GM10266 (cell line): ENCODE measurements at regions not wholly inside any gene's neighbourhood (a gene's known extent, or its start where the extent isn't known, plus 50 kb on each side); places are given as distances from the start of the nearest gene placed in this dataset.
"Not testable (repeated sequence)": the region's sequence is repeated elsewhere in the genome, so short reads cannot be mapped to it uniquely, and the experiment has no call there.

Source experiments
- DNase-seq: peaks from one replicate; pipeline ENCODE4 v3.0.0; 2012; ENCODE audit errors: extremely low spot score
- TF ChIP-seq, protein P1 (sequence below): IDR thresholded peaks from 2 replicates; pipeline ENCODE4 v1.5.1; 2012; ENCODE audit warnings: mild to moderate bottlenecking, low read depth; ENCODE audit not compliant: control insufficient read depth, insufficient read depth; ENCODE audit errors: missing control alignments

DNA sequence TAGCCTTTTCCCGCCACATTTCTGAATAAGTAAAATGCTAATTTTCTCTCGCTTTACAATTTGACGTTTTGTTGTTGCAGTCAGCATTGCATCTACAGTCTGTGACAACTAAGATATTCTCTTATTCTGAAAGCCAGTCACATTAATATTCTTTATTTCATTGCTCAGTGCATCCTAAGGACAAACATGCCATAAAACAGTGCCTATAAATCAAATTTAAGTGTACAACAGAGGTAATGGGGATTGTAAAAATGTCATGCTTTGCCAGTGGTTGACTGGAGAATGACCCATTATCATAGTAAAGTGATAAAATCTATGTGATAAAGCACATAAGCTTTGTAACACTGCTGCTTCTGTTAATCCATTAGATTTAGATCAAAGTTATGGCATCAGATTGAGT is 1850.0 kb upstream of the ACO1 start:
- TF ChIP-seq, protein P1, sequence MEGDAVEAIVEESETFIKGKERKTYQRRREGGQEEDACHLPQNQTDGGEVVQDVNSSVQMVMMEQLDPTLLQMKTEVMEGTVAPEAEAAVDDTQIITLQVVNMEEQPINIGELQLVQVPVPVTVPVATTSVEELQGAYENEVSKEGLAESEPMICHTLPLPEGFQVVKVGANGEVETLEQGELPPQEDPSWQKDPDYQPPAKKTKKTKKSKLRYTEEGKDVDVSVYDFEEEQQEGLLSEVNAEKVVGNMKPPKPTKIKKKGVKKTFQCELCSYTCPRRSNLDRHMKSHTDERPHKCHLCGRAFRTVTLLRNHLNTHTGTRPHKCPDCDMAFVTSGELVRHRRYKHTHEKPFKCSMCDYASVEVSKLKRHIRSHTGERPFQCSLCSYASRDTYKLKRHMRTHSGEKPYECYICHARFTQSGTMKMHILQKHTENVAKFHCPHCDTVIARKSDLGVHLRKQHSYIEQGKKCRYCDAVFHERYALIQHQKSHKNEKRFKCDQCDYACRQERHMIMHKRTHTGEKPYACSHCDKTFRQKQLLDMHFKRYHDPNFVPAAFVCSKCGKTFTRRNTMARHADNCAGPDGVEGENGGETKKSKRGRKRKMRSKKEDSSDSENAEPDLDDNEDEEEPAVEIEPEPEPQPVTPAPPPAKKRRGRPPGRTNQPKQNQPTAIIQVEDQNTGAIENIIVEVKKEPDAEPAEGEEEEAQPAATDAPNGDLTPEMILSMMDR = no peak
- DNase-seq = no peak

DNA sequence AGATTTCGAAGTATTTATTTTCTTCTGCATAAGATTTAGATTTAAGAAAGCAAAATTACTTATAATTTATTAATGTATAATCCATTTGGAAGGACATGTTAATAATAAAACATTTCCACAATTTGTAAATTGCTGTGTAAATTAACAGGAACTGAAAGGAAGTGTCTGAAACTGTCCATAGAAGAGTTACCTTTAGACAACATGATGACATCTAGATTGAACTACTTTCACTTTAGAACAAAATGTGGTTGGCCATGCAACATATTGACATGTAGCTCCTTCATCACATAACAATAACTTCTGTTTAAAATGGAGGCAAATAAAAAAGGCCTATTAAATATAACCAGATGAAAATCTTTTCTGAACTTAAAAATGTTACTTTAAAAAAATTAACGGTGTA is 1849.5 kb upstream of the ACO1 start:
- TF ChIP-seq, protein P1 = no peak
- no peak for DNase-seq

DNA sequence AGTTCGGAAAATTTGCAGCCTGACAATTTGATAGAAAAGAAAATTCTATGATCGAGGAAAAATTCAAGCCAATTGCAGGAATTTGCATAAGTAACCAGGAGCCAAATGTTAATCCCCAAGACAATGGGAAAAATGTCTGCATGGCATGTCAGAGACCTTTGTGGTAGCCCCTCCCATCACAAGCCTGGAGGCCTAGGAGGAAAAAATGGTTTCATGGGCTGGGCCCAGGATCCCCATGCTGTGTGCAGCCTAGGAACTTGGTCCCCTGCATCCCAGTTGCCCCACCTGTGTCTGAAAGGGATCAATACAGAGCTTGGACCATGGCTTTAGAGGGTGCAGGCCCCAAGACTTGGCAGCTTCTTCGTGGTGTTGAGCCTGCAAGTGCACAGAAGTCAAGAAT is 1847.9 kb upstream of the ACO1 start:
- no peak for DNase-seq
- TF ChIP-seq, protein P1 = no peak

DNA sequence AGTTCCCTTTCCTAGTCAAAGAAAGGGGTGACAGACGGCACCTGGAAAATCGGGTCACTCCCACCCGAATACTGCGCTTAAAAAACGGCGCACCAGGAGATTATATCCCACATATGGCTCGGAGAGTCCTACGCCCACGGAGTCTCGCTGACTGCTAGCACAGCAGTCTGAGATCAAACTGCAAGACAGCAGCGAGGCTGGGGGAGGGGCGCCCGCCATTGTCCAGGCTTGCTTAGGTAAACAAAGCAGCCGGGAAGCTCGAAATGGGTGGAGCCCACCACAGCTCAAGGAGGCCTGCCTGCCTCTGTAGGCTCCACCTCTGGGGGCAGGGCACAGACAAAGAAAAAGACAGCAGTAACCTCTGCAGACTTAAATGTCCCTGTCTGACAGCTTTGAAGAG is 1844.7 kb upstream of the ACO1 start:
- DNase-seq = not testable (repeated sequence)

DNA sequence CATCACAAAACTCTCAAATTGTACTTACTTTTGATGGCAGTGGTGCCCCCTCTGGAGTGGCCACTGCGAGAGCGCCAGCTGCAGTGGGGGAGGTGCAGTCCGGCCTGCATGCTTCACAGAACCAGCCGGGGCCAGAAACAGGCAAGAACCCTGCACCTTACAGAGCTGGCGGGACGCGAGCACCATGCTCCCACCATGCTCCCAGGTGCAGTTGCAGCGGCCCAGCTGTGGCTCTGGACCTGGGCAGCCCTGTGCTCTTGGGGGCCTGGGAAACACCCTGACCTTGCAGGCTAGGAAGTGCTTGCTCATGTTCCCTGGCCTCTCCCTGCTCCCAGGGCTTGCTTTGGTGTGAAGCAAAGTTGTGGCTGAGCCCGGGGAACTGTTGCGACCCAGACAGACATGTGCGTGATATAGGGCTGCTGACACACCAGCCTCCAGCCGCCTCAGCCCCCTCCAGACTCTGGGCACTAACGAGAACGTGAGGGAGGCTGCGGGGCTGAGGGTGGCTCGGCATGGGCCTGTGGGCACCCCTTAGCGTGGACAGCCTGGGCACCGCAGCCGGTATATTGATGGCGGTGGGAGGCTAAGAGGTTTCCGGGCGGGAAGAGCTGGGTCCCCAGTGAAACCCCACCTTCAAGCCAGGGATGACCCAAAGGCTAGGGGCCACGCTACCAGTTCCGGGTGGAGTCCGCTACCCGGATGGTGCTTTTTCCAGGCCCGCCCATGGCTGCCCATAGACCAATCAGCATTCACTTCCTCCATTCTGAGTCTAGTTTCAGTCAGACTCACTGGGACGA is 1809.9 kb upstream of the ACO1 start:
- TF ChIP-seq, protein P1 = no peak
- no peak for DNase-seq

DNA sequence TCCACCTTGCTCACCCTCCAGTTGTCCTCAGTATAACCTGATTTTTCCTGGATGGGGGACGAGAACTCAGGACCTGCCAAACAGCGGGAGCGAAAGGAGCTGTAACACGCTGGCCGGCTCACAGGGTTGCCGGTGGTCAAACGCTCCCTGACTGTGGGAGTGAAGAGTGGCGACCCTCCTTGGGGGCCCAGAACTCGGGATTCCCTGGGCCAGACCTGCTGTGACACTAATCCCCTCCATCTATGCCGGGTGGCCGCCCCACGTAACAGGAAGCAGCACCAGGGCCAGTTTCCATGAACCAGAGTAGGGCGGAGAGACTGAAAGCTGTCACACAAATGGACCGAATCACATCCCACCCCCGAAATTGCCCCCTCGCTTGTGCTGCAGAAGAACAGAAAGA is 1809.2 kb upstream of the ACO1 start:
- no peak for DNase-seq
- TF ChIP-seq, protein P1 = no peak

DNA sequence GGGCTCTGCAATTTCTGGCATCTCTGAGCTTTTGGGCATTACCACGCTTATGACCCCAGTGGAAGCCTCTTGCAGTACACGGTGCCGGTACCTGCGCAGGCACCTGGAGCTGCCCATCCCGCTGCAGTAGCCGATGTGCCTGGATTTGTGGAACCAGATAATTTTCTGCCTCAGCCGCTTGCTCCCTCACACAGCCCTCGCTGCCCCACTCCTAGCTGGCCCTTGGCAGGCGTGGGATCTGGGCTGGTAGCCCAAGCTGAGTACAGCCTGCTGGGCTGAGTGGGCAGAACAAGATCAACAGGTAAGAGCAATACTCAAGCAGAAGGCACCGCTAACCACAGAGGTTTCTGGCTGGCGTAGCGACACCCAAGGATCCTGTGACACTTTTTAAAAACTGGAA is 1808.8 kb upstream of the ACO1 start:
- DNase-seq = no peak
- TF ChIP-seq, protein P1 = no peak

DNA sequence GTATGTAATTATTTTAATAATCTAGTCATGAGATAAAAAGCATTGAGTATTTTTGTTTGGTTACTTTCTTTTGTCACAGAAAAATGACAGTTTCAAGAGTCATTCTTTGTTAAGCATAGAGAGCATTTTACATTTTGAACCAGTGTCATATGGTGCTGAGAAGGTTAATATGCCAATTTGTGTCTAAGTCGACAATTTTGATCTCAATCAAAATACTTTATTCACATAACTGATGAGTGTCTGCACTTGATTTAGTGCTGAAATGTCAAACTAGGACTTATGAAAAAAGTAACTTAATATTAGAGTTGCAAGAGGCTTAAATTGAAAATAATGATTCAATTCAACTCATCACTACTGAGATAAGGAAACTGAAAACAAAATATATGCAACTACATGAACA is 1804.6 kb upstream of the ACO1 start:
- no peak for DNase-seq
- TF ChIP-seq, protein P1 = no peak
